Tibial nerve (tissue), 3 donors: ENCODE measurements at regions not wholly inside any gene's neighbourhood (a gene's known extent, or its start where the extent isn't known, plus 50 kb on each side); places are given as distances from the start of the nearest gene placed in this dataset.

ENCODE experiments used
- CTCF ChIP-seq, 5 experiments: fragments of 200-600 bp in 3 of 5; fragments of 450-650 bp in 2 of 5; sonication (generic) in 3 of 5; IDR thresholded peaks; one replicate each; pipeline ENCODE4 v1.5.1; 2016 to 2019; ENCODE audit warnings: antibody characterized with exemption in 5 of 5, mild to moderate bottlenecking in 3 of 5, moderate library complexity in 2 of 5
- POLR2A ChIP-seq, 2 donors: fragments of 450-650 bp; IDR thresholded peaks; one replicate each; pipeline ENCODE4 v1.6.1; 2017; ENCODE audit warnings: antibody characterized with exemption in 2 of 2, mild to moderate bottlenecking in 2 of 2, moderate library complexity in 2 of 2

GRCh38 chr20:16970776-16971175 is 222.6 kb downstream of the OTOR start:
- TF ChIP-seq CTCF (IDR thresholded peaks at IDR 0.05) (no peak), POLR2A (IDR thresholded peaks at IDR 0.05) (no peak)
